Renal pelvis (tissue), 1 donor: ENCODE measurements at regions not wholly inside any gene's neighbourhood (a gene's known extent, or its start where the extent isn't known, plus 50 kb on each side); places are given as distances from the start of the nearest gene placed in this dataset.

Experiments
- DNase-seq: peaks from one replicate; pipeline ENCODE4 v3.0.0-alpha.2; 2013

GRCh38 chr3:87329065-87329464 is 52.7 kb upstream of the POU1F1 start:
- no peak for DNase-seq
